Spleen (tissue), 7 donors: ENCODE measurements at regions not wholly inside any gene's neighbourhood (a gene's known extent, or its start where the extent isn't known, plus 50 kb on each side); places are given as distances from the start of the nearest gene placed in this dataset.

Experiments
- POLR2A ChIP-seq, 3 donors: fragments of 450-650 bp; IDR thresholded peaks; one replicate each; pipeline ENCODE4 v1.5.1; 2017; ENCODE audit warnings: antibody characterized with exemption in 3 of 3, mild to moderate bottlenecking in 1 of 3
- POLR2AphosphoS5 ChIP-seq, 3 donors: sonication (generic); formaldehyde crosslinking; IDR thresholded peaks; one replicate each; pipeline ENCODE4 v1.5.1; 2017; ENCODE audit warnings: antibody characterized with exemption in 3 of 3
- TF ChIP-seq, protein P1 (sequence below), 11 experiments: fragments of 200-600 bp in 7 of 11; fragments of 450-650 bp in 4 of 11; sonication (generic) in 4 of 11; IDR thresholded peaks in 8 of 11; conservative IDR thresholded peaks in 3 of 11; 1 replicate in 7 of 11; 2 replicates in 4 of 11; pipeline versions ENCODE4 v1.4.0 to v1.8.0; 2016 to 2021; ENCODE audit warnings: antibody characterized with exemption in 11 of 11, inconsistent platforms in 4 of 11, mild to moderate bottlenecking in 1 of 11
- donor health status: DM: no; HTN: no; CAD: no; lungs with moderate emphysema.
- donor health status: DM: no; HTN: no; CAD: no.
- donor health status: DM: no; HTN: no; CAD: no.

DNA sequence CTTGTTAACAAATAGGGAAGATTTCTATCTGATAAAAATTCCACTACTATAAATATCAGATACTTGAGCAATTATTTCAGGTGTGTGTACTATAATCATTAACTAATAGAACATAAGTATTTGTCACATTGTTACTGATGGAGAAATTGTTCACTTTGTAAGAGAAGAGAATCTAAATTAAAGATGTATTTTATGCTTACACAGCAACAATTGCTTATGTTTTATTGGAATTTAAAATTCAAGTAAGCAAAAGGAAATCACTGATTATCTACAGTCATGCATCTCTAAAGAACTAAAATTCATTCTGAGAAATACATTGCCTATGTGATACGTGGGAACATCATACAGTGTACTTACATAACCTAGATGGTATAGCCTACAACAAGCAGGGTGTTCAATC is 1590.8 kb downstream of the GRIK2 start:
- TF ChIP-seq POLR2AphosphoS5 (IDR thresholded peaks at IDR 0.05) (no peak), POLR2A (IDR thresholded peaks at IDR 0.05) (no peak)
- TF ChIP-seq, protein P1, sequence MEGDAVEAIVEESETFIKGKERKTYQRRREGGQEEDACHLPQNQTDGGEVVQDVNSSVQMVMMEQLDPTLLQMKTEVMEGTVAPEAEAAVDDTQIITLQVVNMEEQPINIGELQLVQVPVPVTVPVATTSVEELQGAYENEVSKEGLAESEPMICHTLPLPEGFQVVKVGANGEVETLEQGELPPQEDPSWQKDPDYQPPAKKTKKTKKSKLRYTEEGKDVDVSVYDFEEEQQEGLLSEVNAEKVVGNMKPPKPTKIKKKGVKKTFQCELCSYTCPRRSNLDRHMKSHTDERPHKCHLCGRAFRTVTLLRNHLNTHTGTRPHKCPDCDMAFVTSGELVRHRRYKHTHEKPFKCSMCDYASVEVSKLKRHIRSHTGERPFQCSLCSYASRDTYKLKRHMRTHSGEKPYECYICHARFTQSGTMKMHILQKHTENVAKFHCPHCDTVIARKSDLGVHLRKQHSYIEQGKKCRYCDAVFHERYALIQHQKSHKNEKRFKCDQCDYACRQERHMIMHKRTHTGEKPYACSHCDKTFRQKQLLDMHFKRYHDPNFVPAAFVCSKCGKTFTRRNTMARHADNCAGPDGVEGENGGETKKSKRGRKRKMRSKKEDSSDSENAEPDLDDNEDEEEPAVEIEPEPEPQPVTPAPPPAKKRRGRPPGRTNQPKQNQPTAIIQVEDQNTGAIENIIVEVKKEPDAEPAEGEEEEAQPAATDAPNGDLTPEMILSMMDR (IDR thresholded peaks at IDR 0.05 in 8 of 11, conservative IDR thresholded peaks at IDR 0.05 in 3 of 11) = no peak
